AG20443 (cell line): ENCODE measurements at regions not wholly inside any gene's neighbourhood (a gene's known extent, or its start where the extent isn't known, plus 50 kb on each side); places are given as distances from the start of the nearest gene placed in this dataset.
"Not testable (repeated sequence)": the region's sequence is repeated elsewhere in the genome, so short reads cannot be mapped to it uniquely, and the experiment has no call there.

Experiments
- DNase-seq: peaks from one replicate; pipeline ENCODE4 v3.0.0; 2012; ENCODE audit warnings: low spot score, mixed read lengths

- peak; percentile 50 for DNase-seq
Measured at GRCh38 chr11:22920939-22921565, 60.8 kb upstream of the CCDC179 start.

- no peak for DNase-seq
Measured at GRCh38 chr11:22922672-22923071, 62.4 kb upstream of the CCDC179 start.

GRCh38 chr11:22923561-22923960, 63.3 kb upstream of the CCDC179 start:
- DNase-seq, result no peak

GRCh38 chr11:22926341-22926740, 66.1 kb upstream of the CCDC179 start:
- no peak for DNase-seq

GRCh38 chr11:22927793-22928192, 67.5 kb upstream of the CCDC179 start:
- no peak for DNase-seq

- no peak for DNase-seq
Measured at GRCh38 chr11:22928207-22928917, 68.1 kb upstream of the CCDC179 start.

GRCh38 chr11:22930816-22931594, 70.7 kb upstream of the CCDC179 start:
- DNase-seq, result no peak

GRCh38 chr11:22938691-22939090, 78.4 kb upstream of the CCDC179 start:
- no peak for DNase-seq

- DNase-seq, result not testable (repeated sequence)
Measured at GRCh38 chr11:22941544-22941943, 81.3 kb upstream of the CCDC179 start.

- no peak for DNase-seq
Measured at GRCh38 chr11:22957786-22958185, 97.5 kb upstream of the CCDC179 start.

- no peak for DNase-seq
Measured at GRCh38 chr11:22974251-22974650, 114.0 kb upstream of the CCDC179 start.

GRCh38 chr11:22976146-22976545, 115.9 kb upstream of the CCDC179 start:
- no peak for DNase-seq

- DNase-seq, result no peak
Measured at GRCh38 chr11:22982903-22983302, 122.6 kb upstream of the CCDC179 start.

GRCh38 chr11:22984045-22984444, 123.8 kb upstream of the CCDC179 start:
- no peak for DNase-seq

GRCh38 chr11:22989371-22989770, 129.1 kb upstream of the CCDC179 start:
- no peak for DNase-seq

GRCh38 chr11:22991196-22991595, 130.9 kb upstream of the CCDC179 start:
- no peak for DNase-seq

GRCh38 chr11:23006730-23007129, 146.5 kb upstream of the CCDC179 start:
- DNase-seq, result no peak

- no peak for DNase-seq
Measured at GRCh38 chr11:23010790-23011335, 150.6 kb upstream of the CCDC179 start.

GRCh38 chr11:23012930-23013329, 152.7 kb upstream of the CCDC179 start:
- no peak for DNase-seq

GRCh38 chr11:23013509-23013908, 153.2 kb upstream of the CCDC179 start:
- DNase-seq, result no peak

- peak; percentile 53 for DNase-seq
Measured at GRCh38 chr11:23021287-23021863, 161.1 kb upstream of the CCDC179 start.

GRCh38 chr11:23022854-23023253, 162.6 kb upstream of the CCDC179 start:
- DNase-seq, result no peak
